Uterus (tissue), 3 donors: ENCODE measurements at regions not wholly inside any gene's neighbourhood (a gene's known extent, or its start where the extent isn't known, plus 50 kb on each side); places are given as distances from the start of the nearest gene placed in this dataset.

Experiments
- DNase-seq, 2 donors: peaks; one replicate each; pipeline ENCODE4 v3.0.0-alpha.2; 2019 to 2020
- H3K27ac ChIP-seq, 2 donors: fragments of 200-600 bp; sonication (generic); 1 replicate in 1 of 2; 2 replicates in 1 of 2; pipeline ENCODE4 v1.5.1; 2016 to 2018
- H3K27me3 ChIP-seq, 2 donors: fragments of 200-600 bp; sonication (generic); one replicate each; pipeline ENCODE4 v1.5.1; 2018 to 2019; ENCODE audit warnings: control low read depth in 1 of 2
- H3K36me3 ChIP-seq, 2 donors: fragments of 200-600 bp; sonication (generic); one replicate each; pipeline ENCODE4 v1.5.1; 2019; ENCODE audit warnings: control low read depth in 1 of 2
- H3K4me1 ChIP-seq, 2 donors: fragments of 200-600 bp; sonication (generic); one replicate each; pipeline ENCODE4 v1.5.1; 2018 to 2019; ENCODE audit warnings: control low read depth in 1 of 2
- H3K4me3 ChIP-seq, 2 donors: fragments of 200-600 bp; sonication (generic); 1 replicate in 1 of 2; 2 replicates in 1 of 2; pipeline ENCODE4 v1.5.1; 2018 to 2019; ENCODE audit warnings: mild to moderate bottlenecking in 1 of 2
- H3K9me3 ChIP-seq, 2 donors: fragments of 200-600 bp; sonication (generic); one replicate each; pipeline ENCODE4 v1.5.1; 2019; ENCODE audit warnings: control low read depth in 1 of 2
- POLR2A ChIP-seq, 2 donors: fragments of 450-650 bp; IDR thresholded peaks; one replicate each; pipeline ENCODE4 v1.6.1; 2016; ENCODE audit warnings: antibody characterized with exemption in 2 of 2, mild to moderate bottlenecking in 1 of 2, moderate library complexity in 1 of 2
- intact Hi-C: fragments of 100-400 bp; cut with DNase I; formaldehyde crosslinking; loops from one replicate; pipeline ENCODE4 v1.15.1; 2023; ENCODE audit warnings: low total_unique reads
- TF ChIP-seq, protein P1 (sequence below), 4 experiments: fragments of 200-600 bp in 2 of 4; fragments of 450-650 bp in 2 of 4; sonication (generic) in 2 of 4; IDR thresholded peaks; one replicate each; pipeline ENCODE4 v1.5.1; 2016 to 2019; ENCODE audit warnings: antibody characterized with exemption in 4 of 4, mild to moderate bottlenecking in 2 of 4, moderate library complexity in 1 of 4
- donor health status: DM: yes; HTN: yes; CAD: no.

DNA sequence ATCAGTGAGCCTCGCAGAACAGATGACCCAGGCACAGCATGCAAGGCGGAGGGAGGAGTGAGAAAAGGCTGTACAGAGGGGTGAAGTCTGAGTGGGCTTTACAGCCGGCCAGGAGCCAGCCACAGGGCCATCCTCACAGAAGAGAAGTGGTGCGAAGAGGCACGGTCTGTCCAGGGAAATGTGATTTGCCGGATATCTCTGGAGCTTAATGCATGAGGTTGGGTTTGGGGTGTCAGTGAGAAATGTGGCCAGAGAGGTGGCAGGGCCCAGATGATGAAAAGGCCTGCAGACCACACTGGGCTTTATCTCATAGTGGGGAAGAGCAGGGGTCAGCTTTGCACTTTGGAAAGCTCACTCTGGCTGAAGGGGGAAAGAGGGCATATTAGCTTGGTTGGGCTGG lies 255.2 kb downstream of the BUD13 start:
- TF ChIP-seq, protein P1, sequence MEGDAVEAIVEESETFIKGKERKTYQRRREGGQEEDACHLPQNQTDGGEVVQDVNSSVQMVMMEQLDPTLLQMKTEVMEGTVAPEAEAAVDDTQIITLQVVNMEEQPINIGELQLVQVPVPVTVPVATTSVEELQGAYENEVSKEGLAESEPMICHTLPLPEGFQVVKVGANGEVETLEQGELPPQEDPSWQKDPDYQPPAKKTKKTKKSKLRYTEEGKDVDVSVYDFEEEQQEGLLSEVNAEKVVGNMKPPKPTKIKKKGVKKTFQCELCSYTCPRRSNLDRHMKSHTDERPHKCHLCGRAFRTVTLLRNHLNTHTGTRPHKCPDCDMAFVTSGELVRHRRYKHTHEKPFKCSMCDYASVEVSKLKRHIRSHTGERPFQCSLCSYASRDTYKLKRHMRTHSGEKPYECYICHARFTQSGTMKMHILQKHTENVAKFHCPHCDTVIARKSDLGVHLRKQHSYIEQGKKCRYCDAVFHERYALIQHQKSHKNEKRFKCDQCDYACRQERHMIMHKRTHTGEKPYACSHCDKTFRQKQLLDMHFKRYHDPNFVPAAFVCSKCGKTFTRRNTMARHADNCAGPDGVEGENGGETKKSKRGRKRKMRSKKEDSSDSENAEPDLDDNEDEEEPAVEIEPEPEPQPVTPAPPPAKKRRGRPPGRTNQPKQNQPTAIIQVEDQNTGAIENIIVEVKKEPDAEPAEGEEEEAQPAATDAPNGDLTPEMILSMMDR (IDR thresholded peaks at IDR 0.05), result no peak
- TF ChIP-seq POLR2A (IDR thresholded peaks at IDR 0.05), result no peak
- Histone ChIP-seq H3K27ac (no peak overlapping the region), H3K4me1 (no peaks in the 10 kb centered on the region), H3K27me3 (no peaks in the 10 kb centered on the region), H3K4me3 (no peak overlapping the region), H3K36me3 (no peaks in the 10 kb centered on the region), H3K9me3 (no peaks in the 10 kb centered on the region)
- no peak for DNase-seq
- intact Hi-C loops, result no loop called here

DNA sequence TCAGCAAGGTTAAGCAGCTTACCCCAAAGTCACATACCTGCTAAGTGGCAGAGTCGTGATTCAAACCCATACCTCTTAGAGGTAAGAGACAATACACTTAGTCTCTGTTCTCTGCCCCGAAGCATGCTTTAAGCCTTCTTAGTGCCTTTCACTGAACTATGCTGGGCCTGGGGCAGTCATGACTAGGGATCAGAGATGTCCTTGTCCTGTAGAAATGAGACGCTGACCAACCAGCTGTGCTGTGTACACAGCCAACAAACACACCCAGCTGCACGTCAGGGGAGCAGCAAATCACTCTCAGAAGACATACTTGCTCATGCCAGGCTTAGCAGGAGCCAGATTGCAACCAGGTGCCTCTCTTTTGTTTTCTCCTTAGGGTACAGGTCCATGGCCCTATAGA lies 255.7 kb downstream of the BUD13 start:
- DNase-seq, result no peak
- intact Hi-C loops, result no loop called here

DNA sequence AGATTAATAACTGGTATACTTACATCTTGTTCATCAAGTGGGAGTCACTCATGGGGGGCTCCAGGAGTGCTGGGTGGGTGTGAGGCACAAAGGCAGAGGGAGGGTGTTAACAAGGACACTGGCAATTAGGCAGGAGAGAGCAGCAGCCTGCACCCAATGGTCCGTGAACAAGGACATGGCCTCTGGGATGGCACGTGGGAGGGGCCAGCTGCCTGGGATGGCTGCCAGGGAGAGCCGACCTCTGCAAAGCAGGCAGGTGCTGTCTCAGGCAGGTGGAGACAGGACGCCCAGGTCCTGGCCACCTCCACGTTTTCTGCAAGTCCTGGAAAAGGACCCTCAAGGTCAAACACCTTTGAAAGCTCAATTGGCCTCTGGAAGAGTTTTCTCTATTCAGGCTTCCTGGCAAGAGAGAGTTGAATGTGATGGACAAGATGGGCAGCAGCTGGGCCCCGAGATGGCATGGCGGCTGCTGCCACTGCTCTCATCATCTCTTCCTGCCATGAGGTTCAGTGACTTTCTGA lies 257.1 kb downstream of the BUD13 start:
- no peak for TF ChIP-seq POLR2A (IDR thresholded peaks at IDR 0.05)
- TF ChIP-seq, protein P1 (IDR thresholded peaks at IDR 0.05), result no peak
- no peak overlapping the region for H3K4me3 ChIP-seq
- DNase-seq, result no peak

More for the DNA sequence above, 255.7 kb downstream of the BUD13 start:
- Histone ChIP-seq H3K36me3 (no peaks in the 10 kb centered on the region), H3K27ac (no peak overlapping the region), H3K4me1 (no peaks in the 10 kb centered on the region), H3K9me3 (no peaks in the 10 kb centered on the region), H3K27me3 (no peaks in the 10 kb centered on the region), H3K4me3 (no peak overlapping the region)
- TF ChIP-seq POLR2A (IDR thresholded peaks at IDR 0.05), result no peak
- TF ChIP-seq, protein P1 (IDR thresholded peaks at IDR 0.05), result no peak

DNA sequence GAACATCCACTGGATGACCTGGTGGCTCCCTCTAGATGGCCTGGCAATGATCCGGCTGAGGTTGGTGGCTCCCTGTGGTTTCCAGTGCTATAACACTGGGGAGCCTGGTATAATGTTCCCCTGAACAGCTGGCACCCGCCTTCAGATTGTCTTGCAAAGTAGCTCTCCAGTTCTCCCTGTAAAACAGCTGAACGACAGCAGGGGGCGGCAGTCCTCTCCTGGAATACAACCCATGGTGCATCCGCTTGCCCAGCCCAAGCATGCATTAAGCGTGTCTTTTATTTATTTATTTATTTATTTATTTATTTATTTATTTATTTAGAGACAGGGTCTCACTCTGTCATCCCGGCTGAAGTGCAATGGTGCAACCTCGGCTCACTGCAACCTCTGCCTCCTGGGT lies 258.9 kb downstream of the BUD13 start:
- no peak overlapping the region for H3K4me3 ChIP-seq
- no peaks in the 10 kb centered on the region for H3K36me3 ChIP-seq
- no peak overlapping the region for H3K27ac ChIP-seq
- H3K9me3 ChIP-seq, result no peaks in the 10 kb centered on the region
- intact Hi-C loops, result no loop called here
- TF ChIP-seq POLR2A (IDR thresholded peaks at IDR 0.05), result no peak
- TF ChIP-seq, protein P1 (IDR thresholded peaks at IDR 0.05), result no peak
- H3K4me1 ChIP-seq, result no peaks in the 10 kb centered on the region
- DNase-seq, result no peak
- no peaks in the 10 kb centered on the region for H3K27me3 ChIP-seq

More for the DNA sequence above, 257.1 kb downstream of the BUD13 start:
- Histone ChIP-seq H3K9me3 (no peaks in the 10 kb centered on the region), H3K36me3 (no peaks in the 10 kb centered on the region), H3K27me3 (no peaks in the 10 kb centered on the region), H3K4me1 (no peaks in the 10 kb centered on the region), H3K27ac (no peak overlapping the region)
- intact Hi-C loops, result no loop called here

DNA sequence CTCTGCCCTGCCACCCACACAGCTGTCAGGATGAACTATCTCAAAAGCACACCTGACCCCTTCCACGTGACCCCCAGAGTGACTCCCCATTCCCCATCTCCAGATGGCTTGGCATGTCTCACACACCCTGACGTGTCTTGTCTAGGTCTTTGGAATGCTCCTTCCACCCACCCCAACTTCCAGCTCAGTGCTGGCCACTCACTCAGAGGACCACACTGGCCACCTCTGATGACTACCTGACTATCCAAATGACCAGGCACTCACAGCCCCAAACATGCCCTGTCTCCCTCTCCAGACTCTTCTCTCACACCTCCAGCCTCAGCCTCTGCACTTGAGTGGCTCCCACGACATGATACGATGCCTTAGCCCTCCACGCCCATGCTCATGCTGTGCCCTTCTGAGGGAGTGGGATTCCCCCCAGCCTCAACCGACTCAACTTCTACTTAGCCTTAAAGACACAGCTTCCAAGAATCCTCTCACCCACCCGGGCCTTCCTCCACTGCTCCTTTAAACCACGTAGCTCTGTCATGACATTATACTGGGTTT lies 259.4 kb downstream of the BUD13 start:
- no peaks in the 10 kb centered on the region for H3K4me1 ChIP-seq
- H3K4me3 ChIP-seq, result no peak overlapping the region
- TF ChIP-seq, protein P1 (IDR thresholded peaks at IDR 0.05), result no peak
- no peak for TF ChIP-seq POLR2A (IDR thresholded peaks at IDR 0.05)
- H3K27ac ChIP-seq, result no peak overlapping the region
- H3K27me3 ChIP-seq, result no peaks in the 10 kb centered on the region
- H3K9me3 ChIP-seq, result no peaks in the 10 kb centered on the region
- no peaks in the 10 kb centered on the region for H3K36me3 ChIP-seq
- intact Hi-C loops, result no loop called here
- no peak for DNase-seq
